Adipocyte (in vitro differentiated cells): ENCODE measurements at regions not wholly inside any gene's neighbourhood (a gene's known extent, or its start where the extent isn't known, plus 50 kb on each side); places are given as distances from the start of the nearest gene placed in this dataset.

Experiments
- DNase-seq: peaks from one replicate; pipeline ENCODE4 v3.0.0-alpha.2; 2015; ENCODE audit warnings: low read depth
- H3K27me3 ChIP-seq: replicated peaks from 2 replicates; pipeline ENCODE4 v1.7.0; 2013; ENCODE audit warnings: mild to moderate bottlenecking, low read length, moderate library complexity; ENCODE audit not compliant: control insufficient read depth, insufficient read depth
- H3K36me3 ChIP-seq: 2 replicates; pipeline ENCODE4 v1.7.0; 2013; ENCODE audit warnings: low read length, mild to moderate bottlenecking, moderate library complexity; ENCODE audit not compliant: control insufficient read depth, insufficient read depth, severe bottlenecking
- H3K4me1 ChIP-seq: 2 replicates; pipeline ENCODE4 v1.7.0; 2013; ENCODE audit warnings: mild to moderate bottlenecking, low read length, moderate library complexity; ENCODE audit not compliant: control insufficient read depth, insufficient read depth
- H3K4me3 ChIP-seq: 2 replicates; pipeline ENCODE4 v1.7.0; 2013; ENCODE audit warnings: mild to moderate bottlenecking, low read length, moderate library complexity
- H3K9ac ChIP-seq: 2 replicates; pipeline ENCODE4 v1.7.0; 2013; ENCODE audit warnings: mild to moderate bottlenecking, low read length, moderate library complexity
- H3K9me3 ChIP-seq: 2 replicates; pipeline ENCODE4 v1.7.0; 2013; ENCODE audit warnings: mild to moderate bottlenecking, low read length, moderate library complexity; ENCODE audit not compliant: control insufficient read depth

GRCh38 chr1:163013826-163014600 is 55.1 kb upstream of the RGS4 start:
- H3K4me1 ChIP-seq = no peaks in the 10 kb centered on the region
- no peak overlapping the region for H3K4me3 ChIP-seq
- H3K36me3 ChIP-seq = no peaks in the 10 kb centered on the region
- H3K9ac ChIP-seq = no peak overlapping the region
- no peak for DNase-seq
- peaks cover 10% of the 10 kb centered on the region for H3K9me3 ChIP-seq
- H3K27me3 ChIP-seq = no peaks in the 10 kb centered on the region

DNA sequence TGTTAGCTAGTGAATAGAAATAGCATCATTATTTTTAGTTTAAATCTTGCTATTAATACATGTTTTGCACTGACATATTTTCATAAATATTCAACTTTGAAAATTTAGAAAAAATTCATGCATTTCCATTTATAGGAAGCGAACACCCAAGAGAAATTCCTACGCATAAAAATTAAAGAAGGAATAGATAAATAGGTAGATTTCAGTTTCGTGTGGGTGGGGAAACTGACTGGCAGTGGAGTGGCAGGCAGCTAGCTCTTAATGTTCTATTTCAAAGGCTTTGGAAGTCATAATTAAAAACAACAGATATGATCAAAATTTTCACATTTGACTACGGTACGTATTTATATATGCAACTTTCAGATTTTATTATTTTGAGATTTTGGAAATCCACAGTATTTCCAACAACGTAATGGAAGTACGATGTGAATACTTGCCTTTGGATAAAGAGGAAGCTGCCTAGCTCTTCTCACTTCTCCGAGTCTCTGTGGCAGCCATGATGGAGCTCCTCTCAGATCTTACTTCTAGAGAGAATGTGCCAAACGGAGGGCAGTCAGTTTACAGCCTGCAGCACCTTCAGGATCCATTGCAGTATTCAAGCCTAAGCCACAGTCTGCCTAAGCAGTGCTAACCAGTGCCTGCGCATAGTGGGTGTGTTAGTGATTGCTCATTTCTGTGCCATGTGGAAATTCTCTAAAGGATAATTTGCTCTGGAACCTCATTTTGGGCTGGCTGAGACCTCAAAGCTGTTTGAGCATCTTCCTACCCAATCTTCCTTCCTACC is 62.9 kb upstream of the RGS4 start:
- no peak for DNase-seq
- Histone ChIP-seq H3K9ac (no peak overlapping the region), H3K4me3 (no peak overlapping the region), H3K36me3 (no peaks in the 10 kb centered on the region), H3K4me1 (no peaks in the 10 kb centered on the region), H3K27me3 (no peaks in the 10 kb centered on the region), H3K9me3 (no peaks in the 10 kb centered on the region)

GRCh38 chr1:162997499-162998285 is 71.5 kb upstream of the RGS4 start:
- Histone ChIP-seq H3K4me3 (peak overlapping the region; percentile 39), H3K9ac (peak overlapping the region; percentile 58), H3K9me3 (no peaks in the 10 kb centered on the region), H3K36me3 (no peaks in the 10 kb centered on the region), H3K4me1 (peaks cover 50% of the 10 kb centered on the region), H3K27me3 (no peaks in the 10 kb centered on the region)
- peak; percentile 64 for DNase-seq

DNA sequence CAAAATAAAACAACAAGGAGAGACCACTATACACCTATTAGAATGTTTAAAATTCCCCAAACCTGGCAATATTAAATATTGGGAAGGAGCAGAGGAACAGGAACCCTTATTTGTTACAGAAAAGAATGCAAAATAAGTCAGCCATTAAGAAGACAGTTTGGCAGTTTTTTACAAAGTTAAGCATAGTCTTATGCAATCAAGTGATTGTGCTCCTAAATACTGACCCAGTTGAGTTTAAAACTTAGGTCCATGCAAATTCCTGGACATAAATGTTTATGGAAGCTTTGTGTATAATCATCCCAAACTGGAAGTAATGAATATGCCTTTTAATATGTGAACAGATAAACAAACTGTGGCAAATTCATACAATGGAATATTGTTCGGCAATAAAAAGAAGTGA is 72.9 kb upstream of the RGS4 start:
- H3K27me3 ChIP-seq = no peaks in the 10 kb centered on the region
- no peaks in the 10 kb centered on the region for H3K9me3 ChIP-seq
- H3K4me3 ChIP-seq = no peak overlapping the region
- peaks cover 62% of the 10 kb centered on the region for H3K4me1 ChIP-seq
- peak; percentile 66 for DNase-seq
- H3K36me3 ChIP-seq = no peaks in the 10 kb centered on the region
- no peak overlapping the region for H3K9ac ChIP-seq

DNA sequence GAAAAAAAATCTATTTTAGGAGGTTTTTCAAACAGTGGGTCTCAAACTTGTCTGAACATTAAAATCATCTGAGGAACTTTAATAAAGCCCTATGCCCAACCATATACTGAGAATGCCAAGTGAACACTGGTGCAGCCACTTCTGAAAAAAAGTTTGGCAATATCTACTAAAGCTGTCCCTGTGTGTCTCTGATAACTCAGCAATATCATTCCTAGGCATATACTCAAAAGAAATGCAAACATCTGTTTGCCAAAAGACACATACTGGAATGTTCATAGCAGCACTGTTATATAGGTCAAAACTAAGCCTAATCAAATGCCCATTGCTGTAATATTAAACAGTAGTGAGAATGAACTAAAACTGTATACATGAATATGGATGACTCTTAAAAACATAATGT is 74.2 kb upstream of the RGS4 start:
- Histone ChIP-seq H3K9me3 (no peaks in the 10 kb centered on the region), H3K4me3 (no peak overlapping the region), H3K9ac (peak overlapping the region; percentile 22), H3K4me1 (peaks cover 63% of the 10 kb centered on the region), H3K27me3 (no peaks in the 10 kb centered on the region), H3K36me3 (no peaks in the 10 kb centered on the region)
- peak; percentile 59 for DNase-seq

- no peaks in the 10 kb centered on the region for H3K36me3 ChIP-seq
Measured at GRCh38 chr1:162993846-162994245, 75.3 kb upstream of the RGS4 start.

GRCh38 chr1:162992945-162993344 is 76.2 kb upstream of the RGS4 start:
- Histone ChIP-seq H3K4me1 (peaks cover 57% of the 10 kb centered on the region), H3K9me3 (no peaks in the 10 kb centered on the region), H3K4me3 (no peak overlapping the region), H3K27me3 (no peaks in the 10 kb centered on the region), H3K9ac (no peak overlapping the region), H3K36me3 (no peaks in the 10 kb centered on the region)
- no peak for DNase-seq

More at GRCh38 chr1:162993846-162994245, 75.3 kb upstream of the RGS4 start:
- H3K27me3 ChIP-seq = no peaks in the 10 kb centered on the region
- H3K4me1 ChIP-seq = peaks cover 63% of the 10 kb centered on the region
- peak; percentile 35 for DNase-seq
- H3K4me3 ChIP-seq = peak overlapping the region; percentile 19
- peak overlapping the region; percentile 71 for H3K9ac ChIP-seq
- H3K9me3 ChIP-seq = no peaks in the 10 kb centered on the region

DNA sequence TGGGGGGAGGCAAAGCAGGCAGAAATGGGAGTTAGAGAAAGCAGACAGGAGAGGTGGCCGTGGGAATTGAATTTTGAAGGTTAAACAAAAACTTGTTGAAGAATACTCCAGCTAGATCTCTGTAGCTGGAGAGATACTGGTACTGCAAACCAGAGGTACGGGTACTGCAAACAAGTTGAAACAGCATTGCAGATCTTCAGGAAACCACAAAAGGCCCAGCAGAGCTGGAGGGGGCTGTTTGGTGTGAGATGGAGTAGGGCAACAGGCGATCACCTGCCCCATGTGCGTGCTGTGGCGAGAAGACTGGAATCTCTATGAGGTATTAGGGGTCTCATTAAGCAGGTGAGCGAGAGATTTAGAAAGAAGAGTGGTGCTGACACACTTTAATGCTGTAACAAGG is 77.7 kb upstream of the RGS4 start:
- no peaks in the 10 kb centered on the region for H3K27me3 ChIP-seq
- no peak overlapping the region for H3K9ac ChIP-seq
- H3K4me3 ChIP-seq = no peak overlapping the region
- no peaks in the 10 kb centered on the region for H3K36me3 ChIP-seq
- H3K4me1 ChIP-seq = peaks cover 48% of the 10 kb centered on the region
- DNase-seq = no peak
- H3K9me3 ChIP-seq = no peaks in the 10 kb centered on the region

DNA sequence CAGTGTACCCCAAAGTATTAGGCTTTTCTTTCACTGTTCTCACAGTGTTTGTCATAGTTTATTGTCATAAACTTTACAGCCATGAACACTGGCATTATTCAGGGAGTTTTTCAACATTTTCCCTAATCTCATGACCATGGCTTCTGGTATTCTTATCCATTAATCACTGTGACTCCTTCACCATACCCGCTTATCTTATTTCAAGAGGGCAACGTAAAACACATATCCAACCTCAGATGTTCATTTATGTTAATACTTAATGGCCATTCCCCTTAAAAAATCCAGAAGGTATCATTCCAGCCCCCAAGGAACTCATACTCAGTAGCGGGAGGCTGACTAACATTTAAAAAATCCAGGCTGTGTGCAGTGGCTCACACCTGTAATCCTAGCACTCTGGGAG is 78.5 kb upstream of the RGS4 start:
- Histone ChIP-seq H3K4me3 (no peak overlapping the region), H3K9ac (no peak overlapping the region), H3K9me3 (no peaks in the 10 kb centered on the region), H3K27me3 (no peaks in the 10 kb centered on the region), H3K36me3 (no peaks in the 10 kb centered on the region), H3K4me1 (peaks cover 40% of the 10 kb centered on the region)
- no peak for DNase-seq

- no peaks in the 10 kb centered on the region for H3K36me3 ChIP-seq
- H3K4me1 ChIP-seq = peaks cover 24% of the 10 kb centered on the region
- no peaks in the 10 kb centered on the region for H3K9me3 ChIP-seq
- H3K9ac ChIP-seq = no peak overlapping the region
- H3K4me3 ChIP-seq = no peak overlapping the region
- no peaks in the 10 kb centered on the region for H3K27me3 ChIP-seq
- DNase-seq = no peak
Measured at GRCh38 chr1:162988869-162989268, 80.3 kb upstream of the RGS4 start.

DNA sequence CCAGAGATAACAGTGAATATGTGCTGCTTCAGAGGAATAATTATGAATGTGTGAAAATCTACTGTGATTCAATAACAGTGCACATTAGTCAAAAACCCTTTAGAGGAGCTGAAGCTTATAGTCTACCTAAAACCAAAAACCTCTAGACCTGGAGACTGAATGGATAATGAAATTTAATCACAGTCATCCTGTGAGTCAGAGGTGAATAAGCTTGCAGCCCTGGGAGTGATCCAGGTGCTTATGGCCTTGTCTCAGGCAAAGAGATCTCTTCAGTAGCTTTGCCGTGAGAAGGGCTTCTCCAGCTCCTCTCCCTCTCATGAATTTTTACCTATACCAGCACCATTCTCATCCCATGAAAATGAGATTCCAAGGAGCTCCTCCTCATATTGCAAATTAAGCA is 81.3 kb upstream of the RGS4 start:
- Histone ChIP-seq H3K27me3 (no peaks in the 10 kb centered on the region), H3K9ac (no peak overlapping the region), H3K4me3 (no peak overlapping the region), H3K4me1 (peaks cover 14% of the 10 kb centered on the region), H3K9me3 (no peaks in the 10 kb centered on the region), H3K36me3 (no peaks in the 10 kb centered on the region)
- peak; percentile 24 for DNase-seq
